HCT116 (cell line): ENCODE measurements at regions not wholly inside any gene's neighbourhood (a gene's known extent, or its start where the extent isn't known, plus 50 kb on each side); places are given as distances from the start of the nearest gene placed in this dataset.

Source experiments
- ATAC-seq: fragments of 200-7000 bp; cut with Tn5 transposase; 2 replicates; pipeline ENCODE4 v1.9.1; 2020; ENCODE audit warnings: mild to moderate bottlenecking, moderate library complexity
- BruUV-seq: library from RNA; stranded (reverse); fragments of 400-500 nt; replicated peaks from 2 replicates; lab custom pipeline; 2021; lab: Mats Ljungman, UMichigan
- CTCF ChIA-PET: fragments of 300-600 bp; sonication (Branson Sonifier 250); formaldehyde crosslinking; loops from one replicate; lab custom pipeline; 2021; ENCODE audit warnings: antibody characterized with exemption; lab: Charles Lee
- POLR2A ChIA-PET: fragments of 300-600, 350-600 bp; sonication (Branson Sonifier 250); formaldehyde crosslinking; loops from one replicate; lab custom pipeline; 2021; ENCODE audit warnings: antibody characterized with exemption; lab: Charles Lee
- RAD21 ChIA-PET, 2 experiments: fragments of 300-600 bp; sonication (Branson Sonifier 250); formaldehyde crosslinking; loops; one replicate each; lab custom pipeline; 2023; ENCODE audit warnings: low total read pairs in 2 of 2; ENCODE audit not compliant: uncharacterized antibody in 2 of 2, unreplicated experiment in 2 of 2, low non-redundant PET in 1 of 2; lab: Charles Lee
- DNase-seq: peaks from one replicate; pipeline ENCODE4 v3.0.0-alpha.2; 2010; ENCODE audit warnings: low read depth, low spot score
- H2AFZ ChIP-seq: fragments of 200-600 bp; shearing (Covaris generic), sonication (generic); 2 replicates; pipeline ENCODE4 v1.6.1; 2017; ENCODE audit warnings: low read depth, mixed run types, mixed read lengths, antibody characterized with exemption, low read length; ENCODE audit not compliant: poor library complexity, severe bottlenecking
- H3K27ac ChIP-seq: 2 replicates; pipeline ENCODE4 v1.5.1; 2012; ENCODE audit warnings: low read depth, low read length
- H3K27me3 ChIP-seq: fragments of 200-600 bp; sonication (generic); 2 replicates; pipeline ENCODE4 v1.6.1; 2016; ENCODE audit warnings: mixed run types, low read length, mixed read lengths; ENCODE audit not compliant: insufficient read depth
- H3K36me3 ChIP-seq, 2 experiments: fragments of 200-500 bp in 1 of 2; fragments of 200-600 bp in 1 of 2; sonication (Bioruptor generic) in 1 of 2; sonication (generic) in 1 of 2; 2 replicates each; pipeline versions ENCODE4 v1.5.1 to v1.6.1; 2014 to 2016; ENCODE audit warnings: low read length in 2 of 2, inconsistent platforms in 1 of 2, mixed read lengths in 1 of 2, mixed run types in 1 of 2; ENCODE audit not compliant: insufficient read depth in 2 of 2, control insufficient read depth in 1 of 2
- H3K4me1 ChIP-seq, 2 experiments: fragments of 200-600 bp in 1 of 2; sonication (generic) in 1 of 2; 2 replicates each; pipeline versions ENCODE4 v1.5.1 to v1.6.1; 2012 to 2017; ENCODE audit warnings: low read length in 2 of 2, inconsistent platforms in 1 of 2, mild to moderate bottlenecking in 1 of 2, mixed read lengths in 1 of 2, mixed run types in 1 of 2, moderate library complexity in 1 of 2; ENCODE audit not compliant: insufficient read depth in 2 of 2, control insufficient read depth in 1 of 2
- H3K4me2 ChIP-seq: fragments of 200-600 bp; sonication (generic); 2 replicates; pipeline ENCODE4 v1.6.1; 2017; ENCODE audit warnings: mixed run types, low read length, mixed read lengths
- H3K4me3 ChIP-seq, 2 experiments: fragments of 200-600 bp in 1 of 2; sonication (generic) in 1 of 2; replicated peaks in 1 of 2; 2 replicates each; pipeline ENCODE4 v1.5.1; 2011 to 2016; ENCODE audit warnings: low read length in 2 of 2, control low read depth in 1 of 2, low read depth in 1 of 2, mild to moderate bottlenecking in 1 of 2, mixed read lengths in 1 of 2, mixed run types in 1 of 2
- H3K79me2 ChIP-seq: fragments of 200-600 bp; sonication (generic); 2 replicates; pipeline ENCODE4 v1.6.1; 2017; ENCODE audit warnings: mild to moderate bottlenecking, mixed run types, low read length, moderate library complexity, mixed read lengths; ENCODE audit not compliant: insufficient read depth
- H3K9ac ChIP-seq: fragments of 200-600 bp; sonication (generic); 2 replicates; pipeline ENCODE4 v1.6.1; 2016; ENCODE audit warnings: low read length, mixed read lengths
- H3K9me2 ChIP-seq: fragments of 200-600 bp; sonication (generic), shearing (Covaris generic); 2 replicates; pipeline ENCODE4 v1.6.1; 2017; ENCODE audit warnings: mixed run types, mild to moderate bottlenecking, moderate library complexity; ENCODE audit not compliant: insufficient read depth
- H3K9me3 ChIP-seq, 2 experiments: fragments of 200-500 bp in 1 of 2; fragments of 200-600 bp in 1 of 2; sonication (Bioruptor generic) in 1 of 2; sonication (generic) in 1 of 2; 2 replicates each; pipeline ENCODE4 v1.6.1; 2014 to 2017; ENCODE audit warnings: low read length in 2 of 2, mixed read lengths in 2 of 2, inconsistent platforms in 1 of 2, low read depth in 1 of 2, mild to moderate bottlenecking in 1 of 2, mixed run types in 1 of 2, moderate library complexity in 1 of 2; ENCODE audit not compliant: control insufficient read depth in 1 of 2, insufficient read depth in 1 of 2
- H4K20me1 ChIP-seq: fragments of 200-600 bp; sonication (generic), shearing (Covaris generic); 2 replicates; pipeline ENCODE4 v1.6.1; 2017; ENCODE audit warnings: mixed run types, mild to moderate bottlenecking, moderate library complexity; ENCODE audit not compliant: insufficient read depth
- CBX3 ChIP-seq: IDR thresholded peaks from 2 replicates; pipeline ENCODE4 v1.6.1; 2012; ENCODE audit warnings: low read depth
- CEBPB ChIP-seq: IDR thresholded peaks from 2 replicates; pipeline ENCODE4 v1.6.1; 2012; ENCODE audit warnings: low read depth
- EGR1 ChIP-seq: IDR thresholded peaks from 2 replicates; pipeline ENCODE4 v1.6.1; 2012; ENCODE audit warnings: low read depth
- ELF1 ChIP-seq: IDR thresholded peaks from 2 replicates; pipeline ENCODE4 v1.6.1; 2012; ENCODE audit warnings: low read depth, borderline replicate concordance
- EZH2phosphoT487 ChIP-seq: fragments of 200-600 bp; IDR thresholded peaks from 2 replicates; pipeline ENCODE4 v1.6.1; 2018; ENCODE audit warnings: antibody characterized with exemption, borderline replicate concordance
- FOSL1 ChIP-seq: IDR thresholded peaks from 2 replicates; pipeline ENCODE4 v1.6.1; 2012; ENCODE audit warnings: low read depth
- JUND ChIP-seq: IDR thresholded peaks from 2 replicates; pipeline ENCODE4 v1.6.1; 2012
- MAX ChIP-seq: IDR thresholded peaks from 2 replicates; pipeline ENCODE4 v1.6.1; 2012
- POLR2A ChIP-seq: IDR thresholded peaks from 2 replicates; pipeline ENCODE4 v1.7.0; 2011; ENCODE audit warnings: borderline replicate concordance; ENCODE audit not compliant: insufficient read depth, insufficient read length; ENCODE audit errors: extremely low read depth
- POLR2AphosphoS5 ChIP-seq: IDR thresholded peaks from 2 replicates; pipeline ENCODE4 v1.6.1; 2011; ENCODE audit warnings: mild to moderate bottlenecking, low read depth, low read length, moderate library complexity
- RAD21 ChIP-seq: IDR thresholded peaks from 2 replicates; pipeline ENCODE4 v1.6.1; 2012; ENCODE audit warnings: low read depth, mild to moderate bottlenecking
- REST ChIP-seq: IDR thresholded peaks from 2 replicates; pipeline ENCODE4 v1.6.1; 2012; ENCODE audit warnings: low read depth
- SIN3A ChIP-seq: IDR thresholded peaks from 2 replicates; pipeline ENCODE4 v1.6.1; 2012; ENCODE audit warnings: low read depth
- SP1 ChIP-seq: IDR thresholded peaks from 2 replicates; pipeline ENCODE4 v1.6.1; 2012; ENCODE audit warnings: low read depth
- SRF ChIP-seq: IDR thresholded peaks from 2 replicates; pipeline ENCODE4 v1.6.1; 2012; ENCODE audit warnings: low read depth
- TCF7L2 ChIP-seq: IDR thresholded peaks from 2 replicates; pipeline ENCODE4 v1.7.0; 2011; ENCODE audit warnings: borderline replicate concordance, inconsistent platforms; ENCODE audit not compliant: insufficient read depth, insufficient read length; ENCODE audit errors: extremely low read depth
- YY1 ChIP-seq: IDR thresholded peaks from 2 replicates; pipeline ENCODE4 v1.6.1; 2011; ENCODE audit warnings: low read length, low read depth, moderate library complexity, mild to moderate bottlenecking; ENCODE audit not compliant: insufficient replicate concordance; ENCODE audit errors: extremely low read depth
- ZNF274 ChIP-seq: fragments of 200-500 bp; sonication (Bioruptor generic); IDR thresholded peaks from 2 replicates; pipeline ENCODE4 v1.6.1; 2014; ENCODE audit warnings: mild to moderate bottlenecking, low read depth, low read length, inconsistent platforms
- intact Hi-C: fragments of 100-400 bp; cut with micrococcal nuclease; formaldehyde crosslinking; loops from 2 replicates; pipeline ENCODE4 v1.10.0; 2022
- TF ChIP-seq, protein P1 (sequence below): IDR thresholded peaks from 2 replicates; pipeline ENCODE4 v1.6.1; 2012
- TF ChIP-seq, protein P2 (sequence below): IDR thresholded peaks from 2 replicates; pipeline ENCODE4 v1.6.1; 2011; ENCODE audit warnings: mild to moderate bottlenecking, low read length, moderate library complexity; ENCODE audit not compliant: insufficient replicate concordance; ENCODE audit errors: extremely low read depth

DNA sequence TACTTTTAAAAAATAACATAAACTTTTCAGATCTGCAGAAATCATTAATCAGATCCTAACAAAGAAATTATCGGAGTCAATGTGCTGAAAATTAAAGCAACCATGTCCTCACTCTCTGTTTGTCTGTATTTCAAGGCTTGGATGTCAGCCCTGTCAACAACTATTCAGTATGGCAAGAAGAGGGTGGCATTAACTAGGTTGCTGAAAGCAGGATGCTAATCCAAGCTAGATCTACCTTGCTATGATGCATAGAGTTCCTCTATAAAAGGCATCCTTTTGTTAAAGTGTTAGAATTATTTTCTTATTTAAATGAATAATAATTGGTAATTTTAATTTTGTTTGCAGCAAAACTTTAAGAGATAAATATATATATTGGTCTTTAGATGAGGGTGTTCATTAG is 800.8 kb downstream of the CDH11 start:
- no peak for DNase-seq
- no peaks in the 10 kb centered on the region for H3K79me2 ChIP-seq
- no peaks in the 10 kb centered on the region for H3K4me1 ChIP-seq
- no peak overlapping the region for H3K4me3 ChIP-seq
- no peak overlapping the region for H3K9ac ChIP-seq
- H3K27ac ChIP-seq = no peak overlapping the region
- ChIA-PET CTCF (no interaction called here), POLR2A (no interaction called here), RAD21 (no interaction called here)
- BruUV-seq = no TSS peak
- ATAC-seq = no peak
- H4K20me1 ChIP-seq = no peaks in the 10 kb centered on the region
- intact Hi-C loops = no loop called here
- no peak overlapping the region for H2AFZ ChIP-seq
- no peak overlapping the region for H3K4me2 ChIP-seq
- H3K27me3 ChIP-seq = no peaks in the 10 kb centered on the region
- no peaks in the 10 kb centered on the region for H3K36me3 ChIP-seq
- H3K9me3 ChIP-seq = peaks cover 0 to 7% of the 10 kb centered on the region in 2 experiments; a peak in 2 of 4 replicates
- TF ChIP-seq TCF7L2 = no peak
- TF ChIP-seq ZNF274 = no peak
- TF ChIP-seq YY1 = no peak
- no peak for TF ChIP-seq SIN3A
- no peak for TF ChIP-seq EGR1
- TF ChIP-seq SRF = no peak
- TF ChIP-seq, protein P1, sequence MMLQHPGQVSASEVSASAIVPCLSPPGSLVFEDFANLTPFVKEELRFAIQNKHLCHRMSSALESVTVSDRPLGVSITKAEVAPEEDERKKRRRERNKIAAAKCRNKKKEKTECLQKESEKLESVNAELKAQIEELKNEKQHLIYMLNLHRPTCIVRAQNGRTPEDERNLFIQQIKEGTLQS = no peak
- no peak for TF ChIP-seq POLR2A
- no peak for TF ChIP-seq SP1
- no peak for TF ChIP-seq EZH2phosphoT487
- TF ChIP-seq CBX3 = no peak
- no peak for TF ChIP-seq FOSL1
- TF ChIP-seq MAX = no peak
- TF ChIP-seq POLR2AphosphoS5 = no peak
- no peak for TF ChIP-seq REST
- no peak for TF ChIP-seq CEBPB
- TF ChIP-seq RAD21 = no peak
- TF ChIP-seq, protein P2, sequence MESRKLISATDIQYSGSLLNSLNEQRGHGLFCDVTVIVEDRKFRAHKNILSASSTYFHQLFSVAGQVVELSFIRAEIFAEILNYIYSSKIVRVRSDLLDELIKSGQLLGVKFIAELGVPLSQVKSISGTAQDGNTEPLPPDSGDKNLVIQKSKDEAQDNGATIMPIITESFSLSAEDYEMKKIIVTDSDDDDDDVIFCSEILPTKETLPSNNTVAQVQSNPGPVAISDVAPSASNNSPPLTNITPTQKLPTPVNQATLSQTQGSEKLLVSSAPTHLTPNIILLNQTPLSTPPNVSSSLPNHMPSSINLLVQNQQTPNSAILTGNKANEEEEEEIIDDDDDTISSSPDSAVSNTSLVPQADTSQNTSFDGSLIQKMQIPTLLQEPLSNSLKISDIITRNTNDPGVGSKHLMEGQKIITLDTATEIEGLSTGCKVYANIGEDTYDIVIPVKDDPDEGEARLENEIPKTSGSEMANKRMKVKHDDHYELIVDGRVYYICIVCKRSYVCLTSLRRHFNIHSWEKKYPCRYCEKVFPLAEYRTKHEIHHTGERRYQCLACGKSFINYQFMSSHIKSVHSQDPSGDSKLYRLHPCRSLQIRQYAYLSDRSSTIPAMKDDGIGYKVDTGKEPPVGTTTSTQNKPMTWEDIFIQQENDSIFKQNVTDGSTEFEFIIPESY = no peak
- TF ChIP-seq ELF1 = no peak
- no peak for TF ChIP-seq JUND
- H3K9me2 ChIP-seq = no peaks in the 10 kb centered on the region
